Breast epithelium (tissue), 4 donors: ENCODE measurements at regions not wholly inside any gene's neighbourhood (a gene's known extent, or its start where the extent isn't known, plus 50 kb on each side); places are given as distances from the start of the nearest gene placed in this dataset.

Experiments
- DNase-seq, 2 donors: peaks; one replicate each; pipeline ENCODE4 v3.0.0-alpha.2; 2019; ENCODE audit warnings: low spot score in 2 of 2
- H3K27ac ChIP-seq, 2 donors: fragments of 200-600 bp; sonication (generic) in 1 of 2; one replicate each; pipeline ENCODE4 v1.5.1; 2016 to 2019; ENCODE audit warnings: mild to moderate bottlenecking in 1 of 2
- H3K27me3 ChIP-seq, 2 donors: fragments of 200-600 bp; sonication (generic) in 1 of 2; one replicate each; pipeline versions ENCODE4 v1.5.1 to v1.6.0; 2017 to 2019; ENCODE audit warnings: control low read depth in 1 of 2, mild to moderate bottlenecking in 1 of 2
- H3K36me3 ChIP-seq: fragments of 200-600 bp; one replicate; pipeline ENCODE4 v1.5.1; 2019
- H3K4me1 ChIP-seq, 2 donors: fragments of 200-600 bp; sonication (generic); one replicate each; pipeline ENCODE4 v1.5.1; 2016 to 2019; ENCODE audit warnings: control low read depth in 1 of 2
- H3K4me3 ChIP-seq, 3 donors: fragments of 200-600 bp; sonication (generic); 1 replicate in 2 of 3; 2 replicates in 1 of 3; pipeline ENCODE4 v1.5.1; 2016 to 2019; ENCODE audit warnings: mild to moderate bottlenecking in 3 of 3, moderate library complexity in 2 of 3
- H3K9me3 ChIP-seq, 2 donors: fragments of 200-600 bp; sonication (generic) in 1 of 2; one replicate each; pipeline ENCODE4 v1.5.1; 2016 to 2019; ENCODE audit warnings: control low read depth in 1 of 2
- CTCF ChIP-seq, 3 donors: fragments of 450-650 bp; IDR thresholded peaks; one replicate each; pipeline ENCODE4 v1.5.1; 2016 to 2017; ENCODE audit warnings: antibody characterized with exemption in 3 of 3, mild to moderate bottlenecking in 3 of 3, moderate library complexity in 3 of 3
- POLR2A ChIP-seq: fragments of 450-650 bp; IDR thresholded peaks from one replicate; pipeline ENCODE4 v1.6.1; 2016; ENCODE audit warnings: antibody characterized with exemption, mild to moderate bottlenecking, moderate library complexity
- POLR2AphosphoS5 ChIP-seq, 3 donors: sonication (generic); formaldehyde crosslinking; IDR thresholded peaks; one replicate each; pipeline ENCODE4 v1.6.1; 2017; ENCODE audit warnings: antibody characterized with exemption in 3 of 3
- intact Hi-C: fragments of 100-400 bp; cut with DNase I; formaldehyde crosslinking; loops from one replicate; pipeline ENCODE4 v1.15.1; 2023; ENCODE audit warnings: low total_unique reads

GRCh38 chr1:181352695-181353094 is 130.6 kb upstream of the CACNA1E start:
- TF ChIP-seq POLR2AphosphoS5 (IDR thresholded peaks at IDR 0.05) (no peak), CTCF (IDR thresholded peaks at IDR 0.05) (no peak), POLR2A (no peak)
- H3K4me1 ChIP-seq: no peaks in the 10 kb centered on the region
- H3K4me3 ChIP-seq: no peak overlapping the region
- H3K27ac ChIP-seq: no peak overlapping the region
- intact Hi-C loops: no loop called here
- no peaks in the 10 kb centered on the region for H3K27me3 ChIP-seq
- DNase-seq: no peak
- H3K9me3 ChIP-seq: no peaks in the 10 kb centered on the region
- no peaks in the 10 kb centered on the region for H3K36me3 ChIP-seq

GRCh38 chr1:181353526-181353925 is 129.8 kb upstream of the CACNA1E start:
- Histone ChIP-seq H3K27ac (no peak overlapping the region), H3K4me1 (no peaks in the 10 kb centered on the region), H3K9me3 (no peaks in the 10 kb centered on the region), H3K4me3 (no peak overlapping the region), H3K27me3 (no peaks in the 10 kb centered on the region), H3K36me3 (no peaks in the 10 kb centered on the region)
- intact Hi-C loops: no loop called here
- no peak for DNase-seq
- TF ChIP-seq CTCF (IDR thresholded peaks at IDR 0.05): no peak
- no peak for TF ChIP-seq POLR2AphosphoS5 (IDR thresholded peaks at IDR 0.05)
- TF ChIP-seq POLR2A: no peak

GRCh38 chr1:181354865-181355264 is 128.5 kb upstream of the CACNA1E start:
- no peak for TF ChIP-seq POLR2AphosphoS5 (IDR thresholded peaks at IDR 0.05)
- TF ChIP-seq POLR2A: no peak
- TF ChIP-seq CTCF (IDR thresholded peaks at IDR 0.05): no peak
- DNase-seq: no peak
- intact Hi-C loops: no loop called here

GRCh38 chr1:181356505-181357340 is 126.6 kb upstream of the CACNA1E start:
- H3K4me3 ChIP-seq: no peak overlapping the region
- no peaks in the 10 kb centered on the region for H3K9me3 ChIP-seq
- DNase-seq: no peak
- H3K27ac ChIP-seq: no peak overlapping the region
- no peaks in the 10 kb centered on the region for H3K4me1 ChIP-seq
- intact Hi-C loops: no loop called here
- no peaks in the 10 kb centered on the region for H3K36me3 ChIP-seq
- TF ChIP-seq POLR2AphosphoS5 (IDR thresholded peaks at IDR 0.05): no peak
- H3K27me3 ChIP-seq: no peaks in the 10 kb centered on the region

More at GRCh38 chr1:181354865-181355264, 128.5 kb upstream of the CACNA1E start:
- H3K4me3 ChIP-seq: no peak overlapping the region
- no peaks in the 10 kb centered on the region for H3K27me3 ChIP-seq
- H3K9me3 ChIP-seq: no peaks in the 10 kb centered on the region
- H3K36me3 ChIP-seq: no peaks in the 10 kb centered on the region
- no peaks in the 10 kb centered on the region for H3K4me1 ChIP-seq
- H3K27ac ChIP-seq: no peak overlapping the region

GRCh38 chr1:181359012-181359411 is 124.3 kb upstream of the CACNA1E start:
- Histone ChIP-seq H3K27me3 (no peaks in the 10 kb centered on the region), H3K4me3 (no peak overlapping the region), H3K9me3 (no peaks in the 10 kb centered on the region), H3K27ac (no peak overlapping the region), H3K4me1 (no peaks in the 10 kb centered on the region), H3K36me3 (no peaks in the 10 kb centered on the region)
- no peak for TF ChIP-seq POLR2AphosphoS5 (IDR thresholded peaks at IDR 0.05)
- TF ChIP-seq CTCF (IDR thresholded peaks at IDR 0.05): no peak
- no peak for TF ChIP-seq POLR2A
- intact Hi-C loops: no loop called here
- no peak for DNase-seq
